H1 (cell line): ENCODE measurements at regions not wholly inside any gene's neighbourhood (a gene's known extent, or its start where the extent isn't known, plus 50 kb on each side); places are given as distances from the start of the nearest gene placed in this dataset.

ENCODE experiments used
- CTCF ChIA-PET: fragments of 300-600 bp; sonication (Branson Sonifier 250); formaldehyde crosslinking; loops from one replicate; lab custom pipeline; 2021; ENCODE audit not compliant: partially characterized antibody; lab: Charles Lee
- POLR2A ChIA-PET: fragments of 300-600 bp; sonication (Branson Sonifier 250); formaldehyde crosslinking; loops from one replicate; lab custom pipeline; 2021; ENCODE audit warnings: inconsistent platforms; ENCODE audit not compliant: partially characterized antibody; lab: Charles Lee
- DNase-seq, 2 experiments: peaks; one replicate each; pipeline versions ENCODE4 v3.0.0 to v3.0.0-alpha.2; 2010 to 2022; ENCODE audit warnings: low spot score in 2 of 2, low read depth in 1 of 2, mixed read lengths in 1 of 2
- FAIRE-seq: peaks from 2 replicates; lab custom pipeline; 2011; peaks lifted over from hg19 to GRCh38; lab: Jason Lieb, UNC
- H2AFZ ChIP-seq: 2 replicates; pipeline ENCODE4 v1.8.1; 2012; ENCODE audit warnings: low read length, inconsistent platforms
- H2AK5ac ChIP-seq: 2 replicates; pipeline ENCODE4 v1.6.1; 2013; ENCODE audit warnings: low read depth, low read length
- H2BK120ac ChIP-seq: replicated peaks from 2 replicates; pipeline ENCODE3; 2013; ENCODE audit warnings: low read depth, low read length, inconsistent platforms
- H2BK12ac ChIP-seq: 2 replicates; pipeline ENCODE4 v1.6.1; 2013; ENCODE audit warnings: low read depth, low read length
- H2BK15ac ChIP-seq: 2 replicates; pipeline ENCODE4 v1.6.1; 2013; ENCODE audit warnings: low read length
- H2BK20ac ChIP-seq: 2 replicates; pipeline ENCODE4 v1.6.1; 2013; ENCODE audit warnings: low read length
- H2BK5ac ChIP-seq: 2 replicates; pipeline ENCODE4 v1.6.1; 2013; ENCODE audit warnings: low read depth, low read length
- H3K14ac ChIP-seq: 2 replicates; pipeline ENCODE4 v1.6.1; 2013; ENCODE audit warnings: inconsistent platforms; ENCODE audit not compliant: insufficient read length
- H3K18ac ChIP-seq: 2 replicates; pipeline ENCODE4 v1.6.1; 2013; ENCODE audit warnings: low read length; ENCODE audit errors: extremely low read depth
- H3K23ac ChIP-seq: 2 replicates; pipeline ENCODE4 v1.6.1; 2013; ENCODE audit warnings: inconsistent platforms; ENCODE audit not compliant: insufficient read length
- H3K23me2 ChIP-seq: 2 replicates; pipeline ENCODE4 v1.6.1; 2013; ENCODE audit warnings: low read depth, low read length
- H3K27ac ChIP-seq: 2 replicates; pipeline ENCODE4 v1.6.1; 2011; ENCODE audit warnings: low read depth, low read length, inconsistent platforms
- H3K27me3 ChIP-seq, 4 experiments: replicated peaks in 1 of 4; 1 replicate in 1 of 4; 2 replicates in 3 of 4; pipeline versions ENCODE4 v1.6.1 to v1.8.1; 2011 to 2013; ENCODE audit warnings: low read length in 3 of 4, mild to moderate bottlenecking in 3 of 4, inconsistent platforms in 2 of 4, mixed read lengths in 2 of 4, moderate library complexity in 1 of 4; ENCODE audit not compliant: control insufficient read depth in 3 of 4, insufficient read depth in 3 of 4; ENCODE audit errors: extremely low read depth in 1 of 4
- H3K36me3 ChIP-seq, 4 experiments: 2 replicates each; pipeline versions ENCODE4 v1.6.1 to v1.8.1; 2011 to 2013; ENCODE audit warnings: mild to moderate bottlenecking in 4 of 4, low read length in 3 of 4, moderate library complexity in 2 of 4, control low read depth in 1 of 4, inconsistent platforms in 1 of 4; ENCODE audit not compliant: insufficient read depth in 4 of 4, control insufficient read depth in 2 of 4
- H3K4ac ChIP-seq: replicated peaks from 2 replicates; pipeline ENCODE3; 2013; ENCODE audit warnings: low read length, low read depth, mixed read lengths, inconsistent platforms; ENCODE audit not compliant: insufficient read length
- H3K4me1 ChIP-seq, 4 experiments: replicated peaks in 1 of 4; 1 replicate in 1 of 4; 2 replicates in 3 of 4; pipeline versions ENCODE4 v1.6.1 to v1.8.1; 2011 to 2013; ENCODE audit warnings: low read length in 3 of 4, inconsistent platforms in 2 of 4, mixed read lengths in 1 of 4; ENCODE audit not compliant: insufficient read depth in 4 of 4, control insufficient read depth in 3 of 4
- H3K4me2 ChIP-seq, 2 experiments: 2 replicates each; pipeline versions ENCODE4 v1.6.1 to v1.8.1; 2011 to 2013; ENCODE audit warnings: low read depth in 2 of 2, low read length in 2 of 2, control low read depth in 1 of 2, inconsistent platforms in 1 of 2, mild to moderate bottlenecking in 1 of 2; ENCODE audit not compliant: insufficient read depth in 1 of 2
- H3K4me3 ChIP-seq, 4 experiments: fragments of 200-600, 300-600 bp in 1 of 4; sonication (generic), shearing (Covaris generic), sonication (Bioruptor Twin) in 1 of 4; 2 replicates each; pipeline versions ENCODE4 v1.5.1 to v1.8.1; 2011 to 2016; ENCODE audit warnings: low read length in 4 of 4, low read depth in 3 of 4, control low read depth in 2 of 4, inconsistent platforms in 2 of 4, mild to moderate bottlenecking in 2 of 4, mixed read lengths in 1 of 4, moderate library complexity in 1 of 4; ENCODE audit not compliant: insufficient read depth in 2 of 4; ENCODE audit errors: extremely low read depth in 1 of 4
- H3K56ac ChIP-seq: replicated peaks from 2 replicates; pipeline ENCODE3; 2013; ENCODE audit warnings: low read depth, mild to moderate bottlenecking, mixed read lengths, low read length, inconsistent platforms; ENCODE audit not compliant: insufficient read length
- H3K79me1 ChIP-seq: 2 replicates; pipeline ENCODE4 v1.6.1; 2013; ENCODE audit warnings: low read depth, low read length, control low read depth
- H3K79me2 ChIP-seq, 2 experiments: 2 replicates each; pipeline versions ENCODE4 v1.6.1 to v1.8.1; 2012 to 2013; ENCODE audit warnings: low read length in 2 of 2, mild to moderate bottlenecking in 2 of 2, inconsistent platforms in 1 of 2; ENCODE audit not compliant: insufficient read depth in 2 of 2, control insufficient read depth in 1 of 2
- H3K9ac ChIP-seq, 4 experiments: replicated peaks in 1 of 4; 1 replicate in 1 of 4; 2 replicates in 3 of 4; pipeline versions ENCODE4 v1.6.1 to v1.8.1; 2011 to 2013; ENCODE audit warnings: low read depth in 3 of 4, low read length in 3 of 4, control low read depth in 2 of 4, mild to moderate bottlenecking in 2 of 4, moderate library complexity in 2 of 4, inconsistent platforms in 1 of 4; ENCODE audit errors: extremely low read depth in 1 of 4
- H3K9me3 ChIP-seq, 2 experiments: 2 replicates each; pipeline versions ENCODE4 v1.6.1 to v1.8.1; 2012 to 2013; ENCODE audit warnings: mild to moderate bottlenecking in 2 of 2, moderate library complexity in 2 of 2, control low read depth in 1 of 2, inconsistent platforms in 1 of 2, low read depth in 1 of 2, low read length in 1 of 2, mixed read lengths in 1 of 2; ENCODE audit not compliant: insufficient read depth in 2 of 2
- H4K20me1 ChIP-seq, 2 experiments: replicated peaks in 1 of 2; 2 replicates each; pipeline versions ENCODE3 to v1.8.1; 2011 to 2013; ENCODE audit warnings: inconsistent platforms in 2 of 2, low read length in 2 of 2, mild to moderate bottlenecking in 1 of 2; ENCODE audit not compliant: insufficient read depth in 2 of 2, control insufficient read depth in 1 of 2
- H4K5ac ChIP-seq: 2 replicates; pipeline ENCODE4 v1.6.1; 2013; ENCODE audit warnings: low read length, low read depth, mixed read lengths, inconsistent platforms; ENCODE audit not compliant: insufficient read length
- H4K8ac ChIP-seq: 2 replicates; pipeline ENCODE4 v1.8.0; 2013; ENCODE audit warnings: mild to moderate bottlenecking, moderate library complexity, low read length, inconsistent platforms; ENCODE audit not compliant: insufficient read depth; ENCODE audit errors: extremely low read depth
- H4K91ac ChIP-seq: replicated peaks from 2 replicates; pipeline ENCODE3; 2013; ENCODE audit warnings: low read length, mixed read lengths, inconsistent platforms; ENCODE audit not compliant: insufficient read length
- ATF3 ChIP-seq: IDR thresholded peaks from 2 replicates; pipeline ENCODE4 v1.6.1; 2011; ENCODE audit warnings: low read depth, mild to moderate bottlenecking, low read length; ENCODE audit not compliant: insufficient read depth
- CTBP2 ChIP-seq: IDR thresholded peaks from 2 replicates; pipeline ENCODE4 v1.7.0; 2011; ENCODE audit warnings: borderline replicate concordance, mild to moderate bottlenecking, moderate library complexity, mixed read lengths, low read length; ENCODE audit not compliant: insufficient read depth, insufficient read length
- EP300 ChIP-seq, 2 experiments: IDR thresholded peaks; 1 replicate in 1 of 2; 2 replicates in 1 of 2; pipeline ENCODE4 v1.6.1; 2011 to 2012; ENCODE audit warnings: low read depth in 2 of 2, low read length in 2 of 2, mild to moderate bottlenecking in 2 of 2, borderline replicate concordance in 1 of 2, inconsistent platforms in 1 of 2, moderate library complexity in 1 of 2
- GTF2F1 ChIP-seq: IDR thresholded peaks from 2 replicates; pipeline ENCODE4 v1.6.1; 2012; ENCODE audit warnings: low read depth, low read length, improper control_type of control experiment, borderline replicate concordance
- HDAC2 ChIP-seq, 2 experiments: fragments of 300-600 bp in 1 of 2; sonication (generic) in 1 of 2; IDR thresholded peaks; 2 replicates each; pipeline ENCODE4 v1.6.1; 2011 to 2012; ENCODE audit warnings: low read depth in 2 of 2, low read length in 2 of 2, mild to moderate bottlenecking in 2 of 2, moderate library complexity in 2 of 2, borderline replicate concordance in 1 of 2, inconsistent platforms in 1 of 2
- JUN ChIP-seq: IDR thresholded peaks from 2 replicates; pipeline ENCODE4 v1.6.1; 2011; ENCODE audit warnings: low read depth, mild to moderate bottlenecking, improper control_type of control experiment, low read length
- SP1 ChIP-seq: IDR thresholded peaks from 2 replicates; pipeline ENCODE4 v1.6.1; 2011; ENCODE audit warnings: low read depth, low read length
- SP4 ChIP-seq: IDR thresholded peaks from 2 replicates; pipeline ENCODE4 v1.6.1; 2012; ENCODE audit warnings: low read length, inconsistent platforms
- SRF ChIP-seq: IDR thresholded peaks from 2 replicates; pipeline ENCODE4 v1.6.1; 2011; ENCODE audit warnings: mild to moderate bottlenecking, low read depth, low read length, moderate library complexity
- SUZ12 ChIP-seq: fragments of 200-600 bp; sonication (generic); IDR thresholded peaks from 2 replicates; pipeline ENCODE4 v1.6.1; 2012; ENCODE audit warnings: mild to moderate bottlenecking, inconsistent platforms, low read length, moderate library complexity, mixed read lengths
- TAF7 ChIP-seq: optimal IDR thresholded peaks from 2 replicates; pipeline ENCODE3; 2011; ENCODE audit warnings: low read depth, mild to moderate bottlenecking, inconsistent platforms, low read length, moderate library complexity, borderline replicate concordance
- WGBS, 2 experiments: shearing (Covaris generic) in 1 of 2; methylation state at CpG; one replicate each; pipeline versions ENCODE4 v1.1.6 to v1.1.7; 2013 to 2015; ENCODE audit warnings: low lambda C conversion rate in 2 of 2, mixed read lengths in 2 of 2, inconsistent platforms in 1 of 2, low coverage in 1 of 2, missing lambda C conversion rate in 1 of 2; ENCODE audit not compliant: insufficient replicate concordance in 2 of 2, insufficient coverage in 1 of 2, insufficient read length in 1 of 2; ENCODE audit errors: extremely low coverage in 1 of 2, missing lambda C conversion rate in 1 of 2; 5-methylcytosine and 5-hydroxymethylcytosine counted together

GRCh38 chr10:47173929-47174442, 126.0 kb upstream of the GDF10 start:
- WGBS, 2 experiments = 88% methylated on average over 6 of the region's 6 CpGs; no CpG with 5 or more reads in 1 of the 2 experiments
- Histone ChIP-seq H3K9me3 (peaks cover 5 to 6% of the 10 kb centered on the region in 2 experiments; a peak in 1 of 4 replicates), H3K36me3 (no peaks in the 10 kb centered on the region), H2BK15ac (no peak overlapping the region), H4K5ac (no peak overlapping the region), H3K23me2 (no peaks in the 10 kb centered on the region), H3K9ac (no peak overlapping the region), H3K79me2 (no peaks in the 10 kb centered on the region), H2BK5ac (no peak overlapping the region), H2BK20ac (no peak overlapping the region), H2AFZ (no peak overlapping the region), H3K79me1 (no peaks in the 10 kb centered on the region), H3K23ac (no peak overlapping the region), H3K4me1 (peaks cover 0 to 2% (median 2%) of the 10 kb centered on the region in 4 experiments; a peak in 2 of 7 replicates), H4K8ac (no peak overlapping the region), H4K20me1 (no peaks in the 10 kb centered on the region), H2AK5ac (no peak overlapping the region), H4K91ac (no peak overlapping the region), H3K18ac (no peak overlapping the region), H3K14ac (no peak overlapping the region), H3K56ac (no peak overlapping the region), H2BK120ac (no peak overlapping the region), H3K27ac (no peak overlapping the region), H3K27me3 (no peaks in the 10 kb centered on the region), H2BK12ac (no peak overlapping the region), H3K4me2 (no peak overlapping the region), H3K4ac (no peak overlapping the region), H3K4me3 (no peak overlapping the region)
- no peak for DNase-seq
- POLR2A ChIA-PET = no interaction called here
- no peak for FAIRE-seq
- CTCF ChIA-PET = no interaction called here
- TF ChIP-seq SP1 (no peak), HDAC2 (IDR thresholded peaks at IDR 0.05; ENCODE audit: borderline replicate concordance in 1 of 2, low read depth in 2 of 2, low read length in 2 of 2) (no peak), TAF7 (no peak), ATF3 (no peak), CTBP2 (no peak), EP300 (IDR thresholded peaks at IDR 0.05; ENCODE audit: borderline replicate concordance in 1 of 2, low read depth in 2 of 2, low read length in 2 of 2) (no peak), GTF2F1 (no peak), JUN (no peak), SP4 (no peak), SRF (no peak), SUZ12 (no peak)
